Osteocyte (in vitro differentiated cells): ENCODE measurements at regions not wholly inside any gene's neighbourhood (a gene's known extent, or its start where the extent isn't known, plus 50 kb on each side); places are given as distances from the start of the nearest gene placed in this dataset.

Experiments used
- DNase-seq: peaks from one replicate; pipeline ENCODE4 v3.0.0; 2021; ENCODE audit warnings: mixed read lengths; ENCODE audit not compliant: unreplicated experiment; ENCODE audit errors: extremely low spot score
- H3K27ac Mint-ChIP-seq: one replicate; pipeline ENCODE4 v1.8.0; 2021; ENCODE audit warnings: mild to moderate bottlenecking, mixed read lengths; ENCODE audit not compliant: unreplicated experiment
- H3K27me3 Mint-ChIP-seq: one replicate; pipeline ENCODE4 v1.8.0; 2021; ENCODE audit warnings: mixed read lengths; ENCODE audit not compliant: unreplicated experiment
- H3K36me3 Mint-ChIP-seq: one replicate; pipeline ENCODE4 v1.8.0; 2021; ENCODE audit warnings: mixed read lengths; ENCODE audit not compliant: unreplicated experiment
- H3K4me1 Mint-ChIP-seq: one replicate; pipeline ENCODE4 v1.8.0; 2021; ENCODE audit warnings: mixed read lengths; ENCODE audit not compliant: unreplicated experiment
- H3K4me3 Mint-ChIP-seq: one replicate; pipeline ENCODE4 v1.8.0; 2021; ENCODE audit warnings: mild to moderate bottlenecking, moderate library complexity, mixed read lengths; ENCODE audit not compliant: unreplicated experiment
- H3K9me3 Mint-ChIP-seq: one replicate; pipeline ENCODE4 v1.8.0; 2021; ENCODE audit warnings: mixed read lengths; ENCODE audit not compliant: unreplicated experiment
- CTCF ChIP-seq: fragments of 200-600 bp; sonication (generic); IDR thresholded peaks from 2 replicates; pipeline ENCODE4 v1.5.0; 2021; ENCODE audit warnings: antibody characterized with exemption, mild to moderate bottlenecking, moderate library complexity

GRCh38 chr4:121248747-121249146 is 84.6 kb upstream of the TNIP3 start:
- Mint-ChIP-seq H3K27me3 (peaks cover 8% of the 10 kb centered on the region), H3K4me3 (no peak overlapping the region), H3K4me1 (no peaks in the 10 kb centered on the region), H3K27ac (no peak overlapping the region), H3K9me3 (no peaks in the 10 kb centered on the region), H3K36me3 (no peaks in the 10 kb centered on the region)
- no peak for TF ChIP-seq CTCF
- DNase-seq: no peak

GRCh38 chr4:121246698-121247097 is 82.6 kb upstream of the TNIP3 start:
- DNase-seq: no peak
- Mint-ChIP-seq H3K27ac (no peak overlapping the region), H3K27me3 (peaks cover 8% of the 10 kb centered on the region), H3K36me3 (no peaks in the 10 kb centered on the region), H3K4me3 (no peak overlapping the region), H3K4me1 (no peaks in the 10 kb centered on the region), H3K9me3 (no peaks in the 10 kb centered on the region)
- TF ChIP-seq CTCF: no peak

GRCh38 chr4:121243485-121243884 is 79.4 kb upstream of the TNIP3 start:
- DNase-seq: no peak
- no peak overlapping the region for H3K27ac Mint-ChIP-seq
- no peaks in the 10 kb centered on the region for H3K9me3 Mint-ChIP-seq
- H3K36me3 Mint-ChIP-seq: no peaks in the 10 kb centered on the region
- no peak for TF ChIP-seq CTCF
- no peaks in the 10 kb centered on the region for H3K4me1 Mint-ChIP-seq
- H3K27me3 Mint-ChIP-seq: peaks cover 2% of the 10 kb centered on the region
- H3K4me3 Mint-ChIP-seq: no peak overlapping the region

GRCh38 chr4:121242188-121242750 is 78.1 kb upstream of the TNIP3 start:
- no peak for TF ChIP-seq CTCF
- Mint-ChIP-seq H3K9me3 (no peaks in the 10 kb centered on the region), H3K36me3 (no peaks in the 10 kb centered on the region), H3K4me3 (no peak overlapping the region), H3K27me3 (peaks cover 2% of the 10 kb centered on the region), H3K27ac (no peak overlapping the region), H3K4me1 (peaks cover 3% of the 10 kb centered on the region)
- DNase-seq: no peak

- H3K27me3 Mint-ChIP-seq: peaks cover 2% of the 10 kb centered on the region
- H3K27ac Mint-ChIP-seq: no peak overlapping the region
- TF ChIP-seq CTCF: no peak
- H3K9me3 Mint-ChIP-seq: no peaks in the 10 kb centered on the region
- H3K36me3 Mint-ChIP-seq: no peaks in the 10 kb centered on the region
- no peak for DNase-seq
- no peak overlapping the region for H3K4me3 Mint-ChIP-seq
- peaks cover 12% of the 10 kb centered on the region for H3K4me1 Mint-ChIP-seq
Measured at GRCh38 chr4:121239951-121240350, 75.8 kb upstream of the TNIP3 start.
